Liver (tissue), 3 donors: ENCODE measurements at regions not wholly inside any gene's neighbourhood (a gene's known extent, or its start where the extent isn't known, plus 50 kb on each side); places are given as distances from the start of the nearest gene placed in this dataset.

Source experiments
- CTCF ChIP-seq: fragments of 150-350 bp; IDR thresholded peaks from 2 replicates; pipeline ENCODE4 v1.5.1; 2017; ENCODE audit warnings: improper control_type of control experiment, low read depth, low read length; ENCODE audit not compliant: missing input control
- EGR1 ChIP-seq, 2 donors: IDR thresholded peaks; 2 replicates each; pipeline ENCODE4 v1.6.1; 2016 to 2018; ENCODE audit warnings: antibody characterized with exemption in 2 of 2, low read depth in 2 of 2
- GABPA ChIP-seq, 2 donors: IDR thresholded peaks in 1 of 2; conservative IDR thresholded peaks in 1 of 2; 2 replicates each; pipeline ENCODE4 v1.6.1; 2016; ENCODE audit warnings: antibody characterized with exemption in 2 of 2, mild to moderate bottlenecking in 1 of 2, moderate library complexity in 1 of 2
- HNF4A ChIP-seq, 2 donors: conservative IDR thresholded peaks; 2 replicates each; pipeline ENCODE4 v1.6.1; 2016; ENCODE audit warnings: antibody characterized with exemption in 2 of 2, mild to moderate bottlenecking in 2 of 2
- JUND ChIP-seq, 2 donors: IDR thresholded peaks; 2 replicates each; pipeline ENCODE4 v1.6.1; 2016; ENCODE audit warnings: antibody characterized with exemption in 2 of 2
- MAX ChIP-seq: IDR thresholded peaks from 2 replicates; pipeline ENCODE4 v1.6.1; 2016; ENCODE audit warnings: antibody characterized with exemption
- RAD21 ChIP-seq, 2 donors: IDR thresholded peaks; 2 replicates each; pipeline ENCODE4 v1.6.1; 2016; ENCODE audit warnings: antibody characterized with exemption in 2 of 2, mild to moderate bottlenecking in 2 of 2
- REST ChIP-seq: IDR thresholded peaks from 2 replicates; pipeline ENCODE4 v1.6.1; 2016; ENCODE audit warnings: antibody characterized with exemption, mild to moderate bottlenecking
- SP1 ChIP-seq: IDR thresholded peaks from 2 replicates; pipeline ENCODE4 v1.6.1; 2018; ENCODE audit warnings: antibody characterized with exemption, mild to moderate bottlenecking
- TAF1 ChIP-seq: conservative IDR thresholded peaks from 2 replicates; pipeline ENCODE4 v1.6.1; 2016; ENCODE audit warnings: antibody characterized with exemption, mild to moderate bottlenecking
- donor health status: healthy.
- donor health status: healthy.

- TF ChIP-seq CTCF (no peak), MAX (no peak), REST (no peak), TAF1 (no peak), EGR1 (IDR thresholded peaks at IDR 0.05; ENCODE audit: low read depth in 2 of 2) (no peak), HNF4A (conservative IDR thresholded peaks at IDR 0.05) (no peak), JUND (IDR thresholded peaks at IDR 0.05) (no peak), RAD21 (IDR thresholded peaks at IDR 0.05) (no peak), GABPA (IDR thresholded peaks at IDR 0.05 in 1 of 2, conservative IDR thresholded peaks at IDR 0.05 in 1 of 2) (no peak), SP1 (no peak)
Observed at GRCh38 chr13:99150575-99151361, 49.9 kb upstream of the UBAC2 start.
